Lung (tissue), 11 donors: ENCODE measurements at regions not wholly inside any gene's neighbourhood (a gene's known extent, or its start where the extent isn't known, plus 50 kb on each side); places are given as distances from the start of the nearest gene placed in this dataset.

ENCODE experiments used
- ATAC-seq: fragments of 200-7000 bp; cut with Tn5 transposase; one replicate; pipeline ENCODE4 v1.9.1; 2020; ENCODE audit warnings: moderate number of reproducible peaks; ENCODE audit not compliant: insufficient read depth, low FRiP score
- DNase-seq, 3 donors: peaks; one replicate each; pipeline ENCODE4 v3.0.0-alpha.2; 2013 to 2017
- H3K27ac ChIP-seq, 2 donors: one replicate each; pipeline ENCODE4 v1.5.1; 2013; ENCODE audit warnings: mild to moderate bottlenecking in 2 of 2, moderate library complexity in 2 of 2, control low read depth in 1 of 2, inconsistent platforms in 1 of 2, low read depth in 1 of 2, low read length in 1 of 2
- H3K27me3 ChIP-seq, 3 donors: one replicate each; pipeline ENCODE4 v1.5.1; 2013; ENCODE audit warnings: low read length in 2 of 3; ENCODE audit not compliant: control insufficient read depth in 3 of 3, insufficient read depth in 3 of 3
- H3K36me3 ChIP-seq, 4 donors: one replicate each; pipeline ENCODE4 v1.5.1; 2013; ENCODE audit warnings: low read length in 4 of 4, mild to moderate bottlenecking in 1 of 4, moderate library complexity in 1 of 4; ENCODE audit not compliant: control insufficient read depth in 4 of 4, insufficient read depth in 4 of 4
- H3K4me1 ChIP-seq, 5 donors: one replicate each; pipeline ENCODE4 v1.5.1; 2013; ENCODE audit warnings: low read length in 5 of 5, mild to moderate bottlenecking in 2 of 5, moderate library complexity in 1 of 5; ENCODE audit not compliant: control insufficient read depth in 5 of 5, insufficient read depth in 5 of 5
- H3K4me3 ChIP-seq: one replicate; pipeline ENCODE4 v1.5.1; 2013; ENCODE audit warnings: mild to moderate bottlenecking, control low read depth, moderate library complexity
- H3K9ac ChIP-seq, 2 donors: one replicate each; pipeline ENCODE4 v1.5.1; 2013; ENCODE audit warnings: low read length in 2 of 2, control low read depth in 1 of 2; ENCODE audit not compliant: insufficient read depth in 1 of 2
- H3K9me3 ChIP-seq, 4 donors: one replicate each; pipeline ENCODE4 v1.5.1; 2013; ENCODE audit warnings: low read length in 3 of 4, mild to moderate bottlenecking in 1 of 4, moderate library complexity in 1 of 4; ENCODE audit not compliant: control insufficient read depth in 4 of 4, insufficient read depth in 3 of 4
- WGBS, 2 donors: extraction: QIAGEN DNeasy Blood & Tissue Kit; methylation state at CpG; one replicate each; pipeline ENCODE4 v1.1.7; 2013; 5-methylcytosine and 5-hydroxymethylcytosine counted together
- TF ChIP-seq, protein P1 (sequence below): IDR thresholded peaks from 2 replicates; pipeline ENCODE4 v1.5.1; 2012; ENCODE audit warnings: mild to moderate bottlenecking; ENCODE audit errors: control extremely low read depth, extremely low read depth
- donor health status: control.
- donor health status: control.
- donor health status: Bipolar disorder and iron deficiency.
- donor health status: healthy.
- donor health status: DM: yes; HTN: yes; CAD: no.

DNA sequence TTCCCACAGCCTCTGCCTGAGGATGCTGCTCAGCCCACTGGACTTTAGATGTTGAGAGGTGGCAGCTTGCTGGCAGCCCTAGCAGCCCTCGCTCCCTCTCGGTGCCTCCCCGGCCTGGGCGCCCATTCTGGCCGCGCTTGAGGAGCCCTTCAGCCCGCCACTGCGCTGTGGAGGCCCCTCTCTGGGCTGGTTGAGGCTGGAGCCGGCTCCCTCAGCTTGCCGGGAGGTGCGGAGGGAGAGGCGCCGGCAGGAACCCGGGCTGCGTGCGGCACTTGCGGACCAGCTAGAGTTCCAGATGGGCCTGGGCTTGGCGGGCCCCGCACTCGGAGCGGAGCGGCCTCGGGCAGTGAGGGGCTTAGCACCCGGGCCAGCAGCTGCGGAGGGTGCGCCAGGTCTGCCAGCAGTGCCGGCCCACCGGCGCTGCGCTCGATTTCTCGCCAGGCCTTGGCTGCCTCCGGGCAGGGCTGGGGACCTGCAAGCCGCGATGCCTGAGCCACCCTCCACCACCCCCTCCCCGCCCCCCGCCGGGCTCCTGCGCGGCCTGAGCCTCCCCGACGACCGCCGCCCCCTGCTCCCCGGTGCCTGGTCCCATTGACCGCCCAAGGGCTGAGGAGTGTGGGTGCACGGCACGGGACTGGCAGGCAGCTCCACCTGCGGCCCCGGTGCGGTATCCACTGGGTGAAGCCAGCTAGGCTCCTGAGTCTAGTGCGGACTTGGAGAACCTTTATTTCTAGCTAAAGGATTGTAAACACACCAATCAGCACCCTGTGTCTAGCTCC lies 446.2 kb downstream of the INSC start:
- no peak for DNase-seq
- H3K4me1 ChIP-seq = peaks cover 0 to 2% (median 0%) of the 10 kb centered on the region in 5 donors
- H3K27ac ChIP-seq = no peak overlapping the region
- no peak for ATAC-seq
- H3K9me3 ChIP-seq = no peaks in the 10 kb centered on the region
- no peak overlapping the region for H3K4me3 ChIP-seq
- H3K9ac ChIP-seq = no peak overlapping the region
- H3K36me3 ChIP-seq = no peaks in the 10 kb centered on the region
- H3K27me3 ChIP-seq = no peaks in the 10 kb centered on the region
- TF ChIP-seq, protein P1, sequence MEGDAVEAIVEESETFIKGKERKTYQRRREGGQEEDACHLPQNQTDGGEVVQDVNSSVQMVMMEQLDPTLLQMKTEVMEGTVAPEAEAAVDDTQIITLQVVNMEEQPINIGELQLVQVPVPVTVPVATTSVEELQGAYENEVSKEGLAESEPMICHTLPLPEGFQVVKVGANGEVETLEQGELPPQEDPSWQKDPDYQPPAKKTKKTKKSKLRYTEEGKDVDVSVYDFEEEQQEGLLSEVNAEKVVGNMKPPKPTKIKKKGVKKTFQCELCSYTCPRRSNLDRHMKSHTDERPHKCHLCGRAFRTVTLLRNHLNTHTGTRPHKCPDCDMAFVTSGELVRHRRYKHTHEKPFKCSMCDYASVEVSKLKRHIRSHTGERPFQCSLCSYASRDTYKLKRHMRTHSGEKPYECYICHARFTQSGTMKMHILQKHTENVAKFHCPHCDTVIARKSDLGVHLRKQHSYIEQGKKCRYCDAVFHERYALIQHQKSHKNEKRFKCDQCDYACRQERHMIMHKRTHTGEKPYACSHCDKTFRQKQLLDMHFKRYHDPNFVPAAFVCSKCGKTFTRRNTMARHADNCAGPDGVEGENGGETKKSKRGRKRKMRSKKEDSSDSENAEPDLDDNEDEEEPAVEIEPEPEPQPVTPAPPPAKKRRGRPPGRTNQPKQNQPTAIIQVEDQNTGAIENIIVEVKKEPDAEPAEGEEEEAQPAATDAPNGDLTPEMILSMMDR = no peak
- WGBS, 2 donors = 94 to 97% methylated on average over 36 to 52 of the region's 52 CpGs

DNA sequence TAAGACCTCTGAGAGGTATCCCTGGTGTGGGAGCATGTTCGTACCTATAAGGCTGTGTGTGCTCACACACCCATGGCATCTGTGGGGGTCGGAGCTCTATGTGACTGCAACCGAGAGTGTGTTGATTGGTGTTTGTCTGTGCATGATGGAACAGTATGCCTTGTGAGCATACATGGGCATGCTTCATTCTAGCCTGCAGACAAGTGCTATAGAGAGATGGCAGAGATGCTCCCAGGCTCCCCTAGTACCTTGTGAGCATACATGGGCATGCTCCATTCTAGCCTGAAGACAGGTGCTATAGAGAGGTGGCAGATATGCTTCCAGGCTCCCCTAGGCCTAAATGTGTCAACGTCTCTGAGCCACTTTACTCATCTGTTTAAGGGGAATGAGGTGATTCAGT lies 447.5 kb downstream of the INSC start:
- 89 to 92% methylated on average over 4 of the region's 4 CpGs for WGBS, 2 donors
- no peak for ATAC-seq

DNA sequence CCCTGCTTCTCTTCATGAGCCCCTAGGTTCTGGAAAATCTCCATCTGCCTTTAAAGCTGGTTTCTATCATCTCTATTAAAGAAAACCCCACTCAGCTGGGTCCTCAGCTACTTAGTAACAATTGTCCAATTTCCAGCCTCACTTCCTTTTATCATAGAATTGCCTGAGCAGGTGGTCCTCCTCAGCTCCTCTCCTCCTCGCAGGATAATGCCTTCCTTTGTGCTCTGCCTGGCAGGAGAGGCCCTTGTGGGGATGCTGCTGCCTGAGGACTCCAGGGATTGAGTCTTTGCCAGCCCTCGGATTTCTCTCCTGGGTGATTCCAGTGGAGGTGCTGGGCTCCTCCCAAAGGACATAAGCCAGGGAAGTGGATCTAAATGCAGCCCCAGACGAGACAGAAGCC lies 448.3 kb downstream of the INSC start:
- H3K4me3 ChIP-seq = no peak overlapping the region
- no peak for DNase-seq
- ATAC-seq = no peak
- WGBS, 2 donors = 63 to 73% methylated on average over 3 of the region's 3 CpGs
- peaks cover 0 to 2% (median 0%) of the 10 kb centered on the region in 5 donors for H3K4me1 ChIP-seq
- H3K9me3 ChIP-seq = no peaks in the 10 kb centered on the region
- H3K27me3 ChIP-seq = no peaks in the 10 kb centered on the region
- TF ChIP-seq, protein P1 = no peak
- H3K36me3 ChIP-seq = no peaks in the 10 kb centered on the region
- H3K9ac ChIP-seq = no peak overlapping the region
- no peak overlapping the region for H3K27ac ChIP-seq

More for the DNA sequence above, 447.5 kb downstream of the INSC start:
- Histone ChIP-seq H3K4me3 (no peak overlapping the region), H3K27ac (no peak overlapping the region), H3K9me3 (no peaks in the 10 kb centered on the region), H3K9ac (no peak overlapping the region), H3K4me1 (peaks cover 0 to 2% (median 0%) of the 10 kb centered on the region in 5 donors), H3K27me3 (no peaks in the 10 kb centered on the region), H3K36me3 (no peaks in the 10 kb centered on the region)
- no peak for DNase-seq
- TF ChIP-seq, protein P1 = no peak
